Fibroblast of lung (primary cell): ENCODE measurements at regions not wholly inside any gene's neighbourhood (a gene's known extent, or its start where the extent isn't known, plus 50 kb on each side); places are given as distances from the start of the nearest gene placed in this dataset.
"Not testable (repeated sequence)": the region's sequence is repeated elsewhere in the genome, so short reads cannot be mapped to it uniquely, and the experiment has no call there.

Source experiments
- CTCF ChIP-seq, 2 donors: IDR thresholded peaks in 1 of 2; conservative IDR thresholded peaks in 1 of 2; 1 replicate in 1 of 2; 2 replicates in 1 of 2; pipeline ENCODE4 v1.5.1; 2011 to 2012; ENCODE audit warnings: low read length in 2 of 2, control low read depth in 1 of 2, inconsistent platforms in 1 of 2, low read depth in 1 of 2, mild to moderate bottlenecking in 1 of 2
- EZH2 ChIP-seq: IDR thresholded peaks from 2 replicates; pipeline ENCODE4 v1.5.1; 2012; ENCODE audit warnings: low read length, control low read depth, mild to moderate bottlenecking; ENCODE audit errors: missing control alignments

- not testable (repeated sequence) for TF ChIP-seq CTCF (conservative IDR thresholded peaks at IDR 0.05 in 1 of 2, IDR thresholded peaks at IDR 0.05 in 1 of 2; ENCODE audit: low read depth in 1 of 2, low read length in 2 of 2); EZH2
Measured at GRCh38 chr5:177883295-177883694, 100.6 kb upstream of the FAM153A start.
